C4-2B (cell line): ENCODE measurements at regions not wholly inside any gene's neighbourhood (a gene's known extent, or its start where the extent isn't known, plus 50 kb on each side); places are given as distances from the start of the nearest gene placed in this dataset.

Experiments
- H3K27ac ChIP-seq: fragments of 450-650 bp; 2 replicates; pipeline ENCODE4 v1.5.1; 2017
- CTCF ChIP-seq: fragments of 450-650 bp; conservative IDR thresholded peaks from 2 replicates; pipeline ENCODE4 v1.5.1; 2017; ENCODE audit warnings: mild to moderate bottlenecking
- ZFX ChIP-seq: fragments of 450-650 bp; IDR thresholded peaks from 2 replicates; pipeline ENCODE4 v1.6.1; 2017

GRCh38 chr9:22288661-22289060, 158.0 kb upstream of the DMRTA1 start:
- no peak for TF ChIP-seq ZFX
- TF ChIP-seq CTCF: no peak
- H3K27ac ChIP-seq: no peak overlapping the region

- no peak overlapping the region for H3K27ac ChIP-seq
- TF ChIP-seq CTCF (peak; percentile 88), ZFX (no peak)
Measured at GRCh38 chr9:22307013-22307711, 139.5 kb upstream of the DMRTA1 start.

- no peak for TF ChIP-seq ZFX
- TF ChIP-seq CTCF: no peak
- H3K27ac ChIP-seq: no peak overlapping the region
Measured at GRCh38 chr9:22308177-22308576, 138.4 kb upstream of the DMRTA1 start.

- TF ChIP-seq ZFX (no peak), CTCF (no peak)
- H3K27ac ChIP-seq: no peak overlapping the region
Measured at GRCh38 chr9:22316645-22317044, 130.0 kb upstream of the DMRTA1 start.

GRCh38 chr9:22331533-22331932, 115.1 kb upstream of the DMRTA1 start:
- no peak overlapping the region for H3K27ac ChIP-seq
- TF ChIP-seq CTCF: no peak
- TF ChIP-seq ZFX: no peak

GRCh38 chr9:22332202-22332601, 114.4 kb upstream of the DMRTA1 start:
- no peak overlapping the region for H3K27ac ChIP-seq
- no peak for TF ChIP-seq ZFX
- no peak for TF ChIP-seq CTCF

GRCh38 chr9:22337261-22337660, 109.4 kb upstream of the DMRTA1 start:
- H3K27ac ChIP-seq: no peak overlapping the region
- TF ChIP-seq CTCF (no peak), ZFX (no peak)
